Panc1 (cell line): ENCODE measurements at regions not wholly inside any gene's neighbourhood (a gene's known extent, or its start where the extent isn't known, plus 50 kb on each side); places are given as distances from the start of the nearest gene placed in this dataset.

Experiments
- ATAC-seq: fragments of 200-7000 bp; cut with Tn5 transposase; 2 replicates; pipeline ENCODE4 v1.9.1; 2020; ENCODE audit warnings: mild to moderate bottlenecking, moderate library complexity
- BruUV-seq: library from RNA; stranded (reverse); fragments of 400-500 nt; replicated peaks from 2 replicates; lab custom pipeline; 2021; lab: Mats Ljungman, UMichigan
- CTCF ChIA-PET: fragments of 300-600 bp; sonication (Branson Sonifier 250); formaldehyde crosslinking; loops from one replicate; lab custom pipeline; 2022; ENCODE audit warnings: antibody characterized with exemption; lab: Charles Lee
- POLR2A ChIA-PET: fragments of 300-600 bp; sonication (Branson Sonifier 250); formaldehyde crosslinking; loops from one replicate; lab custom pipeline; 2022; ENCODE audit warnings: antibody characterized with exemption; lab: Charles Lee
- DNase-seq: peaks from one replicate; pipeline ENCODE4 v3.0.0-alpha.2; 2010; ENCODE audit warnings: low read depth, low spot score
- H3K27ac ChIP-seq: 2 replicates; pipeline ENCODE4 v1.5.1; 2011; ENCODE audit warnings: mild to moderate bottlenecking, low read length, inconsistent platforms
- H3K27me3 ChIP-seq: fragments of 200-500 bp; sonication (Bioruptor generic); 2 replicates; pipeline ENCODE4 v1.6.0; 2014; ENCODE audit warnings: low read length, inconsistent platforms; ENCODE audit not compliant: control insufficient read depth, insufficient read depth
- H3K36me3 ChIP-seq: fragments of 200-500 bp; sonication (Bioruptor generic); 2 replicates; pipeline ENCODE4 v1.5.1; 2014; ENCODE audit warnings: inconsistent platforms, mild to moderate bottlenecking, low read length, moderate library complexity; ENCODE audit not compliant: control insufficient read depth, insufficient read depth
- H3K4me1 ChIP-seq: 2 replicates; pipeline ENCODE4 v1.5.1; 2011; ENCODE audit warnings: inconsistent platforms, mild to moderate bottlenecking, low read length, moderate library complexity; ENCODE audit not compliant: control insufficient read depth, insufficient read depth
- H3K4me3 ChIP-seq, 2 experiments: 2 replicates each; pipeline ENCODE4 v1.5.1; 2011 to 2012; ENCODE audit warnings: low read depth in 2 of 2, low read length in 2 of 2, mild to moderate bottlenecking in 2 of 2, inconsistent platforms in 1 of 2, moderate library complexity in 1 of 2
- H3K9me3 ChIP-seq: fragments of 200-500 bp; sonication (Bioruptor generic); 2 replicates; pipeline ENCODE4 v1.5.1; 2014; ENCODE audit warnings: low read depth, mild to moderate bottlenecking, inconsistent platforms, low read length, moderate library complexity; ENCODE audit not compliant: control insufficient read depth, insufficient read depth
- POLR2AphosphoS5 ChIP-seq: IDR thresholded peaks from 2 replicates; pipeline ENCODE4 v1.6.1; 2012; ENCODE audit warnings: mild to moderate bottlenecking, low read depth, low read length, moderate library complexity
- SIN3A ChIP-seq: IDR thresholded peaks from 2 replicates; pipeline ENCODE4 v1.6.1; 2012; ENCODE audit warnings: low read depth, mild to moderate bottlenecking, low read length, moderate library complexity, borderline replicate concordance; ENCODE audit not compliant: insufficient read depth
- TCF7L2 ChIP-seq: IDR thresholded peaks from 2 replicates; pipeline ENCODE4 v1.6.1; 2011; ENCODE audit warnings: mild to moderate bottlenecking, low read depth, low read length, inconsistent platforms
- in situ Hi-C: cut with HindIII; loops from 2 replicates; pipeline ENCODE4 v1.10.0; 2016; ENCODE audit warnings: low sequenced_read_pairs, low pct_unique_long_range_greater_than_20kb
- intact Hi-C: fragments of 100-400 bp; cut with micrococcal nuclease; formaldehyde crosslinking; loops from one replicate; pipeline ENCODE4 v1.10.0; 2022; ENCODE audit not compliant: unreplicated experiment
- TF ChIP-seq, protein P1 (sequence below), 2 experiments: IDR thresholded peaks; 2 replicates each; pipeline ENCODE4 v1.6.1; 2011 to 2012; ENCODE audit warnings: low read depth in 2 of 2, control low read depth in 1 of 2, low read length in 1 of 2, mild to moderate bottlenecking in 1 of 2, moderate library complexity in 1 of 2; ENCODE audit not compliant: insufficient read depth in 1 of 2
- TF ChIP-seq, protein P2 (sequence below): fragments of 450-650 bp; IDR thresholded peaks from 2 replicates; pipeline ENCODE4 v1.5.1; 2017; ENCODE audit warnings: mild to moderate bottlenecking

GRCh38 chr16:52757746-52758472 is 211.0 kb upstream of the TOX3 start:
- Histone ChIP-seq H3K9me3 (no peaks in the 10 kb centered on the region), H3K4me1 (no peaks in the 10 kb centered on the region), H3K36me3 (no peaks in the 10 kb centered on the region), H3K27me3 (no peaks in the 10 kb centered on the region), H3K27ac (no peak overlapping the region), H3K4me3 (no peak overlapping the region)
- in situ Hi-C loops: no loop called here
- no TSS peak for BruUV-seq
- ChIA-PET POLR2A (no interaction called here), CTCF (no interaction called here)
- intact Hi-C loops: no loop called here
- TF ChIP-seq, protein P1, sequence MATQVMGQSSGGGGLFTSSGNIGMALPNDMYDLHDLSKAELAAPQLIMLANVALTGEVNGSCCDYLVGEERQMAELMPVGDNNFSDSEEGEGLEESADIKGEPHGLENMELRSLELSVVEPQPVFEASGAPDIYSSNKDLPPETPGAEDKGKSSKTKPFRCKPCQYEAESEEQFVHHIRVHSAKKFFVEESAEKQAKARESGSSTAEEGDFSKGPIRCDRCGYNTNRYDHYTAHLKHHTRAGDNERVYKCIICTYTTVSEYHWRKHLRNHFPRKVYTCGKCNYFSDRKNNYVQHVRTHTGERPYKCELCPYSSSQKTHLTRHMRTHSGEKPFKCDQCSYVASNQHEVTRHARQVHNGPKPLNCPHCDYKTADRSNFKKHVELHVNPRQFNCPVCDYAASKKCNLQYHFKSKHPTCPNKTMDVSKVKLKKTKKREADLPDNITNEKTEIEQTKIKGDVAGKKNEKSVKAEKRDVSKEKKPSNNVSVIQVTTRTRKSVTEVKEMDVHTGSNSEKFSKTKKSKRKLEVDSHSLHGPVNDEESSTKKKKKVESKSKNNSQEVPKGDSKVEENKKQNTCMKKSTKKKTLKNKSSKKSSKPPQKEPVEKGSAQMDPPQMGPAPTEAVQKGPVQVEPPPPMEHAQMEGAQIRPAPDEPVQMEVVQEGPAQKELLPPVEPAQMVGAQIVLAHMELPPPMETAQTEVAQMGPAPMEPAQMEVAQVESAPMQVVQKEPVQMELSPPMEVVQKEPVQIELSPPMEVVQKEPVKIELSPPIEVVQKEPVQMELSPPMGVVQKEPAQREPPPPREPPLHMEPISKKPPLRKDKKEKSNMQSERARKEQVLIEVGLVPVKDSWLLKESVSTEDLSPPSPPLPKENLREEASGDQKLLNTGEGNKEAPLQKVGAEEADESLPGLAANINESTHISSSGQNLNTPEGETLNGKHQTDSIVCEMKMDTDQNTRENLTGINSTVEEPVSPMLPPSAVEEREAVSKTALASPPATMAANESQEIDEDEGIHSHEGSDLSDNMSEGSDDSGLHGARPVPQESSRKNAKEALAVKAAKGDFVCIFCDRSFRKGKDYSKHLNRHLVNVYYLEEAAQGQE (IDR thresholded peaks at IDR 0.05; ENCODE audit: insufficient read depth in 1 of 2, low read depth in 2 of 2, low read length in 1 of 2): no peak
- no peak for TF ChIP-seq POLR2AphosphoS5
- TF ChIP-seq, protein P2, sequence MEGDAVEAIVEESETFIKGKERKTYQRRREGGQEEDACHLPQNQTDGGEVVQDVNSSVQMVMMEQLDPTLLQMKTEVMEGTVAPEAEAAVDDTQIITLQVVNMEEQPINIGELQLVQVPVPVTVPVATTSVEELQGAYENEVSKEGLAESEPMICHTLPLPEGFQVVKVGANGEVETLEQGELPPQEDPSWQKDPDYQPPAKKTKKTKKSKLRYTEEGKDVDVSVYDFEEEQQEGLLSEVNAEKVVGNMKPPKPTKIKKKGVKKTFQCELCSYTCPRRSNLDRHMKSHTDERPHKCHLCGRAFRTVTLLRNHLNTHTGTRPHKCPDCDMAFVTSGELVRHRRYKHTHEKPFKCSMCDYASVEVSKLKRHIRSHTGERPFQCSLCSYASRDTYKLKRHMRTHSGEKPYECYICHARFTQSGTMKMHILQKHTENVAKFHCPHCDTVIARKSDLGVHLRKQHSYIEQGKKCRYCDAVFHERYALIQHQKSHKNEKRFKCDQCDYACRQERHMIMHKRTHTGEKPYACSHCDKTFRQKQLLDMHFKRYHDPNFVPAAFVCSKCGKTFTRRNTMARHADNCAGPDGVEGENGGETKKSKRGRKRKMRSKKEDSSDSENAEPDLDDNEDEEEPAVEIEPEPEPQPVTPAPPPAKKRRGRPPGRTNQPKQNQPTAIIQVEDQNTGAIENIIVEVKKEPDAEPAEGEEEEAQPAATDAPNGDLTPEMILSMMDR: no peak
- TF ChIP-seq TCF7L2: no peak
- no peak for TF ChIP-seq SIN3A
- DNase-seq: no peak
- no peak for ATAC-seq

GRCh38 chr16:52756812-52757517 is 210.0 kb upstream of the TOX3 start:
- no peak for DNase-seq
- BruUV-seq: no TSS peak
- no peak for ATAC-seq
- no peak for TF ChIP-seq TCF7L2
- TF ChIP-seq, protein P1 (IDR thresholded peaks at IDR 0.05; ENCODE audit: insufficient read depth in 1 of 2, low read depth in 2 of 2, low read length in 1 of 2): no peak
- TF ChIP-seq POLR2AphosphoS5: no peak
- TF ChIP-seq SIN3A: no peak
- TF ChIP-seq, protein P2: no peak
- ChIA-PET POLR2A (no interaction called here), CTCF (no interaction called here)
- intact Hi-C loops: no loop called here
- Histone ChIP-seq H3K9me3 (no peaks in the 10 kb centered on the region), H3K4me1 (no peaks in the 10 kb centered on the region), H3K36me3 (no peaks in the 10 kb centered on the region), H3K27me3 (no peaks in the 10 kb centered on the region), H3K4me3 (no peak overlapping the region), H3K27ac (no peak overlapping the region)
- in situ Hi-C loops: no loop called here
